ENCODE measurements at regions not wholly inside any gene's neighbourhood (a gene's known extent, or its start where the extent isn't known, plus 50 kb on each side); places are given as distances from the start of the nearest gene placed in this dataset.

- TF ChIP-seq EZH2 (IDR thresholded peaks at IDR 0.05; ENCODE audit: low read length, unreplicated experiment) (no peak), CTCF (conservative IDR thresholded peaks at IDR 0.05; ENCODE audit: low read depth, low read length) (no peak)
Measured at GRCh38 chr3:96101006-96101560, 713.3 kb upstream of the EPHA6 start.

All from PC-3 (cell line).